HEK293 (cell line): ENCODE measurements at regions not wholly inside any gene's neighbourhood (a gene's known extent, or its start where the extent isn't known, plus 50 kb on each side); places are given as distances from the start of the nearest gene placed in this dataset.
"Not testable (repeated sequence)": the region's sequence is repeated elsewhere in the genome, so short reads cannot be mapped to it uniquely, and the experiment has no call there.

Experiments used
- CTCF ChIA-PET: fragments of 350-600 bp; formaldehyde crosslinking; extraction: SDS; loops from one replicate; lab custom pipeline; 2021; ENCODE audit warnings: antibody characterized with exemption; lab: Yijun Ruan, JAX
- POLR2A ChIA-PET: fragments of 300-600 bp; formaldehyde crosslinking; extraction: SDS; loops from one replicate; lab custom pipeline; 2020; ENCODE audit warnings: antibody characterized with exemption, inconsistent platforms; lab: Yijun Ruan, JAX
- H3K27ac ChIP-seq: fragments of 200-500 bp; sonication (Bioruptor generic); 2 replicates; pipeline ENCODE4 v1.5.1; 2014; ENCODE audit warnings: low read depth, low read length, control low read depth, inconsistent platforms; ENCODE audit errors: extremely low read depth
- H3K36me3 ChIP-seq, 2 experiments: fragments of 200-500 bp in 1 of 2; sonication (Bioruptor generic) in 1 of 2; 1 replicate in 1 of 2; 2 replicates in 1 of 2; pipeline ENCODE4 v1.5.1; 2014 to 2017; ENCODE audit warnings: inconsistent platforms in 2 of 2, low read length in 2 of 2; ENCODE audit not compliant: control insufficient read depth in 2 of 2, insufficient read depth in 1 of 2
- H3K4me1 ChIP-seq: fragments of 200-500 bp; sonication (Bioruptor generic); 2 replicates; pipeline ENCODE4 v1.5.1; 2014; ENCODE audit warnings: mild to moderate bottlenecking, low read length, inconsistent platforms; ENCODE audit not compliant: control insufficient read depth, insufficient read depth
- H3K4me3 ChIP-seq: 2 replicates; pipeline ENCODE4 v1.5.1; 2011; ENCODE audit warnings: low read depth, mild to moderate bottlenecking, control low read depth, low read length, moderate library complexity
- H3K9me3 ChIP-seq: fragments of 200-500 bp; sonication (Bioruptor generic); 2 replicates; pipeline ENCODE4 v1.5.1; 2014; ENCODE audit warnings: low read depth, low read length, inconsistent platforms; ENCODE audit not compliant: control insufficient read depth, insufficient read depth
- KLF10 ChIP-seq: fragments of 450-650 bp; IDR thresholded peaks from 2 replicates; pipeline ENCODE4 v1.5.1; 2018; ENCODE audit warnings: missing biosample characterization, mild to moderate bottlenecking, missing genetic modification characterization
- PRDM1 ChIP-seq: fragments of 450-650 bp; formaldehyde crosslinking; IDR thresholded peaks from 2 replicates; pipeline ENCODE4; 2016; ENCODE audit warnings: missing biosample characterization, missing genetic modification characterization
- REST ChIP-seq: fragments of 450-650 bp; formaldehyde crosslinking; IDR thresholded peaks from 2 replicates; pipeline ENCODE4 v1.5.1; 2016; ENCODE audit warnings: missing biosample characterization, missing genetic modification characterization
- SETDB1 ChIP-seq: IDR thresholded peaks from one replicate; pipeline ENCODE4 v1.6.1; 2017; ENCODE audit warnings: mild to moderate bottlenecking, low read length, moderate library complexity, mixed read lengths; ENCODE audit not compliant: insufficient read length
- SP3 ChIP-seq: fragments of 450-650 bp; formaldehyde crosslinking; IDR thresholded peaks from 2 replicates; pipeline ENCODE4 v1.5.1; 2016; ENCODE audit warnings: missing biosample characterization, missing genetic modification characterization
- TRIM28 ChIP-seq: IDR thresholded peaks from 2 replicates; pipeline ENCODE4 v1.6.1; 2011; ENCODE audit warnings: low read length, control low read depth, borderline replicate concordance
- YY2 ChIP-seq: fragments of 450-650 bp; formaldehyde crosslinking; IDR thresholded peaks from 2 replicates; pipeline ENCODE4 v1.5.1; 2016; ENCODE audit warnings: missing biosample characterization, missing genetic modification characterization
- ZBTB26 ChIP-seq: fragments of 450-650 bp; formaldehyde crosslinking; optimal IDR thresholded peaks from 2 replicates; pipeline ENCODE3; 2016; ENCODE audit warnings: missing biosample characterization, mild to moderate bottlenecking, missing genetic modification characterization
- ZBTB44 ChIP-seq: fragments of 450-650 bp; IDR thresholded peaks from 2 replicates; pipeline ENCODE4 v1.5.1; 2018; ENCODE audit warnings: missing biosample characterization, mild to moderate bottlenecking, missing genetic modification characterization
- ZBTB48 ChIP-seq: fragments of 450-650 bp; formaldehyde crosslinking; IDR thresholded peaks from 2 replicates; pipeline ENCODE4 v1.5.1; 2016; ENCODE audit warnings: missing biosample characterization, missing genetic modification characterization
- ZBTB7A ChIP-seq: fragments of 450-650 bp; formaldehyde crosslinking; IDR thresholded peaks from 2 replicates; pipeline ENCODE4 v1.5.1; 2016; ENCODE audit warnings: low read depth, missing biosample characterization, missing genetic modification characterization
- ZNF132 ChIP-seq: fragments of 450-650 bp; formaldehyde crosslinking; IDR thresholded peaks from 2 replicates; pipeline ENCODE4 v1.5.1; 2017; ENCODE audit warnings: missing biosample characterization, missing genetic modification characterization, borderline replicate concordance
- ZNF404 ChIP-seq: fragments of 450-650 bp; formaldehyde crosslinking; IDR thresholded peaks from 2 replicates; pipeline ENCODE4 v1.5.1; 2017; ENCODE audit warnings: missing biosample characterization, missing genetic modification characterization
- ZNF513 ChIP-seq: fragments of 450-650 bp; IDR thresholded peaks from 2 replicates; pipeline ENCODE4 v1.5.1; 2018; ENCODE audit warnings: missing biosample characterization, missing genetic modification characterization
- ZNF561 ChIP-seq: fragments of 450-650 bp; IDR thresholded peaks from 2 replicates; pipeline ENCODE4 v1.5.1; 2018; ENCODE audit warnings: missing biosample characterization, missing genetic modification characterization, borderline replicate concordance
- ZNF623 ChIP-seq: fragments of 450-650 bp; formaldehyde crosslinking; IDR thresholded peaks from 2 replicates; pipeline ENCODE4 v1.5.1; 2016; ENCODE audit warnings: missing biosample characterization, missing genetic modification characterization
- ZNF768 ChIP-seq: fragments of 450-650 bp; formaldehyde crosslinking; IDR thresholded peaks from 2 replicates; pipeline ENCODE4 v1.5.1; 2018; ENCODE audit warnings: missing biosample characterization, mild to moderate bottlenecking, missing genetic modification characterization
- TF ChIP-seq, protein P1 (sequence below): fragments of 450-650 bp; formaldehyde crosslinking; IDR thresholded peaks from 2 replicates; pipeline ENCODE4 v1.5.1; 2017; ENCODE audit warnings: missing biosample characterization, missing genetic modification characterization
- TF ChIP-seq, protein P2 (sequence below): fragments of 450-650 bp; formaldehyde crosslinking; IDR thresholded peaks from 2 replicates; pipeline ENCODE4 v1.5.1; 2016; ENCODE audit warnings: missing biosample characterization, missing genetic modification characterization

GRCh38 chr13:65308729-65309128 is 1921.4 kb downstream of the PCDH9 start:
- H3K9me3 ChIP-seq, POLR2A ChIA-PET, H3K27ac ChIP-seq, H3K4me3 ChIP-seq, CTCF ChIA-PET, H3K4me1 ChIP-seq, H3K36me3 ChIP-seq: not testable (repeated sequence)
- TF ChIP-seq SETDB1 (peak; percentile 53), TRIM28 (peak; percentile 51; the same call in 1 of the 2 replicates)

DNA sequence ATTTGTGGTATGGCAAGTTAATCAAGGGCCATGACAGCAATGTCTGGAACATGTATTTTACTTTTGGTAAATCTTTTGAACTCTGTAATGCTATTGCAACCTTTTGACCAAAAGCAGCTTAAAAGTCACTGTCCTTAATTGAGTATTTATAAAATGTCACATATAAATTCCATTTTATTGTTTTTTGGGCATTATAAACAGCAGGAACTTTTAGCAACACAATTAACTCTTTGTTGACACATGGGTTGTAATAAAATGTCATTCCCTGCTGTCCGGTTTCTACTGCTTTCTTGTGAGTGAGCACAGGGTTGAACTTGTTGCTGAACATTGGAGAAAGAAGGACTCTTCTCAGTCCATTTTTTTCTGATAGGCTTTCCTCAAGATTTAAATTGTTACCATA is 1923.1 kb downstream of the PCDH9 start:
- ChIA-PET POLR2A (no interaction called here), CTCF (interaction anchor here (0.7 kb wide), 1 partner anchor 457 kb away, joined by 3 read pairs; no protein-coding TSS in a partner anchor)
- no peaks in the 10 kb centered on the region for H3K4me1 ChIP-seq
- no peak overlapping the region for H3K27ac ChIP-seq
- no peak for TF ChIP-seq PRDM1 (tag by site-specific recombination)
- TF ChIP-seq ZNF513 (tag by site-specific recombination) = no peak
- H3K36me3 ChIP-seq = no peaks in the 10 kb centered on the region
- H3K9me3 ChIP-seq = no peaks in the 10 kb centered on the region
- H3K4me3 ChIP-seq = no peak overlapping the region

GRCh38 chr13:65302691-65303090 is 1927.4 kb downstream of the PCDH9 start:
- Histone ChIP-seq H3K27ac (no peak overlapping the region), H3K4me3 (no peak overlapping the region), H3K4me1 (no peaks in the 10 kb centered on the region), H3K9me3 (no peaks in the 10 kb centered on the region), H3K36me3 (no peaks in the 10 kb centered on the region)
- POLR2A ChIA-PET = no interaction called here
- TF ChIP-seq ZNF623 (no peak), ZNF132 (tag by site-specific recombination) (no peak), ZBTB44 (no peak), KLF10 (tag by site-specific recombination) (no peak), ZBTB48 (tag by site-specific recombination) (no peak), ZNF561 (tag by site-specific recombination) (no peak), SP3 (tag by site-specific recombination) (no peak), YY2 (tag by site-specific recombination) (no peak), ZBTB26 (tag by site-specific recombination) (no peak), ZNF768 (tag by site-specific recombination) (no peak), ZNF404 (tag by site-specific recombination) (no peak), REST (tag by site-specific recombination) (no peak), ZBTB7A (tag by site-specific recombination) (no peak)
- TF ChIP-seq, protein P1, sequence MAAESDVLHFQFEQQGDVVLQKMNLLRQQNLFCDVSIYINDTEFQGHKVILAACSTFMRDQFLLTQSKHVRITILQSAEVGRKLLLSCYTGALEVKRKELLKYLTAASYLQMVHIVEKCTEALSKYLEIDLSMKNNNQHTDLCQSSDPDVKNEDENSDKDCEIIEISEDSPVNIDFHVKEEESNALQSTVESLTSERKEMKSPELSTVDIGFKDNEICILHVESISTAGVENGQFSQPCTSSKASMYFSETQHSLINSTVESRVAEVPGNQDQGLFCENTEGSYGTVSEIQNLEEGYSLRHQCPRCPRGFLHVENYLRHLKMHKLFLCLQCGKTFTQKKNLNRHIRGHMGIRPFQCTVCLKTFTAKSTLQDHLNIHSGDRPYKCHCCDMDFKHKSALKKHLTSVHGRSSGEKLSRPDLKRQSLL (tag by site-specific recombination) = no peak
- TF ChIP-seq, protein P2, sequence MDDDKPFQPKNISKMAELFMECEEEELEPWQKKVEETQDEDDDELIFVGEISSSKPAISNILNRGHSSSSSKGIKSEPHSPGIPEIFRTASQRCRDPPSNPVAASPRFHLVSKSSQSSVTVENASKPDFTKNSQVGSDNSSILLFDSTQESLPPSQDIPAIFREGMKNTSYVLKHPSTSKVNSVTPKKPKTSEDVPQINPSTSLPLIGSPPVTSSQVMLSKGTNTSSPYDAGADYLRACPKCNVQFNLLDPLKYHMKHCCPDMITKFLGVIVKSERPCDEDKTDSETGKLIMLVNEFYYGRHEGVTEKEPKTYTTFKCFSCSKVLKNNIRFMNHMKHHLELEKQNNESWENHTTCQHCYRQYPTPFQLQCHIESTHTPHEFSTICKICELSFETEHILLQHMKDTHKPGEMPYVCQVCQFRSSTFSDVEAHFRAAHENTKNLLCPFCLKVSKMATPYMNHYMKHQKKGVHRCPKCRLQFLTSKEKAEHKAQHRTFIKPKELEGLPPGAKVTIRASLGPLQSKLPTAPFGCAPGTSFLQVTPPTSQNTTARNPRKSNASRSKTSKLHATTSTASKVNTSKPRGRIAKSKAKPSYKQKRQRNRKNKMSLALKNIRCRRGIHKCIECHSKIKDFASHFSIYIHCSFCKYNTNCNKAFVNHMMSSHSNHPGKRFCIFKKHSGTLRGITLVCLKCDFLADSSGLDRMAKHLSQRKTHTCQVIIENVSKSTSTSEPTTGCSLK (tag by site-specific recombination) = no peak
- CTCF ChIA-PET = no interaction called here
